ENCODE measurements at regions not wholly inside any gene's neighbourhood (a gene's known extent, or its start where the extent isn't known, plus 50 kb on each side); places are given as distances from the start of the nearest gene placed in this dataset.
"Not testable (repeated sequence)": the region's sequence is repeated elsewhere in the genome, so short reads cannot be mapped to it uniquely, and the experiment has no call there.

GRCh38 chr6:140463312-140463710 lies 1088.9 kb upstream of the CITED2 start:
- no peak for DNase-seq

- DNase-seq, result no peak
Measured at GRCh38 chr6:140462453-140463311, 1088.2 kb upstream of the CITED2 start.

GRCh38 chr6:140462076-140462452 lies 1087.6 kb upstream of the CITED2 start:
- no peak for DNase-seq

GRCh38 chr6:140460267-140460666 lies 1085.8 kb upstream of the CITED2 start:
- DNase-seq, result no peak

GRCh38 chr6:140459209-140459608 lies 1084.8 kb upstream of the CITED2 start:
- no peak for DNase-seq

- DNase-seq, result no peak
Measured at GRCh38 chr6:140446241-140446640, 1071.8 kb upstream of the CITED2 start.

- DNase-seq, result no peak
Measured at GRCh38 chr6:140445474-140446004, 1071.1 kb upstream of the CITED2 start.

GRCh38 chr6:140443112-140443511 lies 1068.7 kb upstream of the CITED2 start:
- DNase-seq, result not testable (repeated sequence)

- DNase-seq, result peak; percentile 9
Measured at GRCh38 chr6:140441256-140441655, 1066.8 kb upstream of the CITED2 start.

GRCh38 chr6:140440223-140440835 lies 1065.9 kb upstream of the CITED2 start:
- no peak for DNase-seq

- DNase-seq, result no peak
Measured at GRCh38 chr6:140438346-140438735, 1063.9 kb upstream of the CITED2 start.

- no peak for DNase-seq
Measured at GRCh38 chr6:140437619-140438345, 1063.3 kb upstream of the CITED2 start.

- no peak for DNase-seq
Measured at GRCh38 chr6:140436023-140436811, 1061.8 kb upstream of the CITED2 start.

- no peak for DNase-seq
Measured at GRCh38 chr6:140434761-140435160, 1060.3 kb upstream of the CITED2 start.

- no peak for DNase-seq
Measured at GRCh38 chr6:140433072-140433471, 1058.6 kb upstream of the CITED2 start.

GRCh38 chr6:140427842-140428241 lies 1053.4 kb upstream of the CITED2 start:
- DNase-seq, result no peak

GRCh38 chr6:140414966-140415620 lies 1040.6 kb upstream of the CITED2 start:
- no peak for DNase-seq

- no peak for DNase-seq
Measured at GRCh38 chr6:140403020-140403419, 1028.6 kb upstream of the CITED2 start.

GRCh38 chr6:140401761-140402160 lies 1027.3 kb upstream of the CITED2 start:
- no peak for DNase-seq

- no peak for DNase-seq
Measured at GRCh38 chr6:140398076-140398475, 1023.6 kb upstream of the CITED2 start.

GRCh38 chr6:140397106-140397505 lies 1022.7 kb upstream of the CITED2 start:
- no peak for DNase-seq

Measured in stimulated activated CD4-positive, alpha-beta T cell treated with anti-CD3 and anti-CD28 coated beads, Interleukin-15, amount 100 ng/mL, for 24 hours (primary cell).